ENCODE measurements at regions not wholly inside any gene's neighbourhood (a gene's known extent, or its start where the extent isn't known, plus 50 kb on each side); places are given as distances from the start of the nearest gene placed in this dataset.

- Histone ChIP-seq H3K36me3 (replicated peaks in 1 of 2) (no peaks in the 10 kb centered on the region), H3K9me3 (replicated peaks in 1 of 3) (no peaks in the 10 kb centered on the region), H3K4me3 (no peak overlapping the region), H3K27me3 (no peaks in the 10 kb centered on the region), H3K27ac (no peak overlapping the region), H3K4me1 (replicated peaks in 1 of 2) (no peaks in the 10 kb centered on the region)
- no peak for DNase-seq
- intact Hi-C loops (cut with DNase I): no loop called here
- TF ChIP-seq POLR2A (IDR thresholded peaks at IDR 0.05): no peak
- TF ChIP-seq CTCF (IDR thresholded peaks at IDR 0.05): no peak
- WGBS, 4 donors: 76 to 88% (median 80%) methylated on average over 5 of the region's 5 CpGs
Observed at GRCh38 chrX:124540474-124540873, 194.1 kb downstream of the SH2D1A start.

- no peaks in the 10 kb centered on the region for H3K4me1 ChIP-seq (replicated peaks in 1 of 2)
- intact Hi-C loops (cut with DNase I): no loop called here
- 18 to 50% (median 36%) methylated on average over 4 to 6 of the region's 6 CpGs for WGBS, 4 donors
- no peaks in the 10 kb centered on the region for H3K36me3 ChIP-seq (replicated peaks in 1 of 2)
- no peaks in the 10 kb centered on the region for H3K9me3 ChIP-seq (replicated peaks in 1 of 3)
- no peak for DNase-seq
- H3K27me3 ChIP-seq: no peaks in the 10 kb centered on the region
- TF ChIP-seq POLR2A (IDR thresholded peaks at IDR 0.05) (no peak), CTCF (IDR thresholded peaks at IDR 0.05) (no peak)
- no peak overlapping the region for H3K4me3 ChIP-seq
- no peak overlapping the region for H3K27ac ChIP-seq
Observed at GRCh38 chrX:124548571-124548970, 202.2 kb downstream of the SH2D1A start.

- no peaks in the 10 kb centered on the region for H3K36me3 ChIP-seq (replicated peaks in 1 of 2)
- intact Hi-C loops (cut with DNase I): no loop called here
- no peak for TF ChIP-seq POLR2A (IDR thresholded peaks at IDR 0.05)
- no peak for TF ChIP-seq CTCF (IDR thresholded peaks at IDR 0.05)
- no peak overlapping the region for H3K27ac ChIP-seq
- no peaks in the 10 kb centered on the region for H3K4me1 ChIP-seq (replicated peaks in 1 of 2)
- 18 to 52% (median 38%) methylated on average over 2 of the region's 2 CpGs for WGBS, 4 donors
- H3K27me3 ChIP-seq: no peaks in the 10 kb centered on the region
- no peaks in the 10 kb centered on the region for H3K9me3 ChIP-seq (replicated peaks in 1 of 3)
- DNase-seq: no peak
- H3K4me3 ChIP-seq: no peak overlapping the region
Observed at GRCh38 chrX:124555036-124555595, 208.8 kb downstream of the SH2D1A start.

- intact Hi-C loops (cut with DNase I): no loop called here
- DNase-seq: no peak
- Histone ChIP-seq H3K4me3 (no peak overlapping the region), H3K27me3 (no peaks in the 10 kb centered on the region), H3K9me3 (replicated peaks in 1 of 3) (no peaks in the 10 kb centered on the region), H3K27ac (no peak overlapping the region), H3K4me1 (replicated peaks in 1 of 2) (no peaks in the 10 kb centered on the region), H3K36me3 (replicated peaks in 1 of 2) (no peaks in the 10 kb centered on the region)
- no peak for TF ChIP-seq POLR2A (IDR thresholded peaks at IDR 0.05)
- no peak for TF ChIP-seq CTCF (IDR thresholded peaks at IDR 0.05)
- WGBS, 4 donors: 68 to 90% (median 75%) methylated on average over 1 of the region's 1 CpG
Observed at GRCh38 chrX:124557976-124558375, 211.6 kb downstream of the SH2D1A start.

Data from adrenal gland (tissue), 9 donors.